Sigmoid colon (tissue), 6 donors: ENCODE measurements at regions not wholly inside any gene's neighbourhood (a gene's known extent, or its start where the extent isn't known, plus 50 kb on each side); places are given as distances from the start of the nearest gene placed in this dataset.

Source experiments
- DNase-seq: peaks from one replicate; pipeline ENCODE4 v3.0.0-alpha.2; 2019
- H3K27ac ChIP-seq, 4 donors: fragments of 200-600 bp; sonication (generic); one replicate each; pipeline ENCODE4 v1.5.1; 2016 to 2019; ENCODE audit warnings: mild to moderate bottlenecking in 1 of 4
- H3K27me3 ChIP-seq, 3 donors: fragments of 200-600 bp; sonication (generic); one replicate each; pipeline ENCODE4 v1.5.1; 2019; ENCODE audit warnings: mild to moderate bottlenecking in 1 of 3
- H3K36me3 ChIP-seq, 4 donors: fragments of 200-600 bp; sonication (generic); one replicate each; pipeline ENCODE4 v1.5.1; 2016 to 2019
- H3K4me1 ChIP-seq, 4 donors: fragments of 200-600 bp; sonication (generic); one replicate each; pipeline ENCODE4 v1.5.1; 2017 to 2019
- H3K4me3 ChIP-seq, 4 donors: fragments of 200-600 bp; sonication (generic); one replicate each; pipeline ENCODE4 v1.5.1; 2017 to 2019; ENCODE audit warnings: mild to moderate bottlenecking in 2 of 4, moderate library complexity in 1 of 4
- H3K9me3 ChIP-seq, 4 donors: fragments of 200-600 bp in 3 of 4; sonication (generic) in 3 of 4; one replicate each; pipeline versions ENCODE4 v1.5.1 to v1.6.1; 2013 to 2019
- CTCF ChIP-seq, 4 experiments: fragments of 450-650 bp in 3 of 4; fragments of 200-600 bp in 1 of 4; IDR thresholded peaks; one replicate each; pipeline ENCODE4 v1.5.1; 2016 to 2019; ENCODE audit warnings: antibody characterized with exemption in 4 of 4, mild to moderate bottlenecking in 3 of 4, moderate library complexity in 2 of 4
- EP300 ChIP-seq, 4 donors: sonication (generic); formaldehyde crosslinking; IDR thresholded peaks; one replicate each; pipeline ENCODE4 v1.6.1; 2017; ENCODE audit warnings: antibody characterized with exemption in 4 of 4
- POLR2A ChIP-seq, 2 donors: fragments of 450-650 bp; IDR thresholded peaks; one replicate each; pipeline ENCODE4 v1.6.1; 2016; ENCODE audit warnings: antibody characterized with exemption in 2 of 2, mild to moderate bottlenecking in 2 of 2, moderate library complexity in 2 of 2
- POLR2AphosphoS5 ChIP-seq, 4 donors: sonication (generic); formaldehyde crosslinking; IDR thresholded peaks; one replicate each; pipeline ENCODE4 v1.6.1; 2017; ENCODE audit warnings: antibody characterized with exemption in 4 of 4
- WGBS, 2 donors: extraction: QIAGEN DNeasy Blood & Tissue Kit; methylation state at CpG; one replicate each; pipeline ENCODE4 v1.1.7; 2013; 5-methylcytosine and 5-hydroxymethylcytosine counted together
- intact Hi-C: fragments of 100-400 bp; cut with DNase I; formaldehyde crosslinking; loops from one replicate; pipeline ENCODE4 v1.15.1; 2023
- donor health status: healthy with polysubstance abuse.
- donor health status: healthy.

- no peaks in the 10 kb centered on the region for H3K9me3 ChIP-seq
- intact Hi-C loops, result no loop called here
- 87 to 89% methylated on average over 4 of the region's 4 CpGs for WGBS, 2 donors
- H3K27ac ChIP-seq, result no peak overlapping the region
- DNase-seq, result no peak
- no peaks in the 10 kb centered on the region for H3K27me3 ChIP-seq
- no peak overlapping the region for H3K4me3 ChIP-seq
- peaks cover 0 to 25% (median 21%) of the 10 kb centered on the region in 4 donors for H3K4me1 ChIP-seq
- TF ChIP-seq POLR2A (IDR thresholded peaks at IDR 0.05), result no peak
- no peaks in the 10 kb centered on the region for H3K36me3 ChIP-seq
These were observed 545.3 kb downstream of the RFC3 start for GRCh38 chr13:34363266-34363665.

GRCh38 chr13:34364633-34365032 is 546.7 kb downstream of the RFC3 start:
- 48 to 74% methylated on average over 1 of the region's 1 CpG for WGBS, 2 donors
- TF ChIP-seq EP300 (IDR thresholded peaks at IDR 0.05), result no peak
- TF ChIP-seq CTCF (IDR thresholded peaks at IDR 0.05), result no peak
- TF ChIP-seq POLR2A (IDR thresholded peaks at IDR 0.05), result no peak
- no peak for TF ChIP-seq POLR2AphosphoS5 (IDR thresholded peaks at IDR 0.05)
- intact Hi-C loops, result no loop called here
- DNase-seq, result no peak
- H3K36me3 ChIP-seq, result no peaks in the 10 kb centered on the region
- H3K27ac ChIP-seq, result no peak overlapping the region
- H3K4me3 ChIP-seq, result no peak overlapping the region
- peaks cover 0 to 16% (median 10%) of the 10 kb centered on the region in 4 donors for H3K4me1 ChIP-seq
- no peaks in the 10 kb centered on the region for H3K27me3 ChIP-seq
- no peaks in the 10 kb centered on the region for H3K9me3 ChIP-seq

GRCh38 chr13:34369931-34370330 is 552.0 kb downstream of the RFC3 start:
- no peak for DNase-seq
- WGBS, 2 donors, result 0 to 53% methylated on average over 1 of the region's 1 CpG
- no peak overlapping the region for H3K4me3 ChIP-seq
- H3K27me3 ChIP-seq, result no peaks in the 10 kb centered on the region
- no peaks in the 10 kb centered on the region for H3K9me3 ChIP-seq
- intact Hi-C loops, result no loop called here
- H3K36me3 ChIP-seq, result no peaks in the 10 kb centered on the region
- H3K4me1 ChIP-seq, result peaks cover 0 to 6% (median 0%) of the 10 kb centered on the region in 4 donors
- TF ChIP-seq POLR2A (IDR thresholded peaks at IDR 0.05) (no peak), CTCF (IDR thresholded peaks at IDR 0.05) (no peak), POLR2AphosphoS5 (IDR thresholded peaks at IDR 0.05) (peak in 1 of 4 donors; percentile 19), EP300 (IDR thresholded peaks at IDR 0.05) (no peak)
- no peak overlapping the region for H3K27ac ChIP-seq

- no peak for DNase-seq
- Histone ChIP-seq H3K4me3 (no peak overlapping the region), H3K27me3 (no peaks in the 10 kb centered on the region), H3K27ac (no peak overlapping the region), H3K9me3 (no peaks in the 10 kb centered on the region), H3K4me1 (peaks cover 0 to 6% (median 0%) of the 10 kb centered on the region in 4 donors), H3K36me3 (no peaks in the 10 kb centered on the region)
- no peak for TF ChIP-seq EP300 (IDR thresholded peaks at IDR 0.05)
- no peak for TF ChIP-seq POLR2A (IDR thresholded peaks at IDR 0.05)
- no peak for TF ChIP-seq CTCF (IDR thresholded peaks at IDR 0.05)
- TF ChIP-seq POLR2AphosphoS5 (IDR thresholded peaks at IDR 0.05), result no peak
- WGBS, 2 donors, result 68 to 80% methylated on average over 2 of the region's 2 CpGs
- intact Hi-C loops, result no loop called here
These were observed 553.2 kb downstream of the RFC3 start for GRCh38 chr13:34371108-34371507.

GRCh38 chr13:34371645-34372395 is 553.9 kb downstream of the RFC3 start:
- TF ChIP-seq POLR2A (IDR thresholded peaks at IDR 0.05) (no peak), POLR2AphosphoS5 (IDR thresholded peaks at IDR 0.05) (no peak)
- no peaks in the 10 kb centered on the region for H3K27me3 ChIP-seq
- no peak overlapping the region for H3K27ac ChIP-seq
- 90 to 93% methylated on average over 3 of the region's 3 CpGs for WGBS, 2 donors
- no peaks in the 10 kb centered on the region for H3K9me3 ChIP-seq
- H3K4me1 ChIP-seq, result peaks cover 0 to 6% (median 0%) of the 10 kb centered on the region in 4 donors
- no peaks in the 10 kb centered on the region for H3K36me3 ChIP-seq
- H3K4me3 ChIP-seq, result no peak overlapping the region
- no peak for DNase-seq
- intact Hi-C loops, result no loop called here

GRCh38 chr13:34372581-34372980 is 554.6 kb downstream of the RFC3 start:
- H3K27me3 ChIP-seq, result no peaks in the 10 kb centered on the region
- no peaks in the 10 kb centered on the region for H3K9me3 ChIP-seq
- TF ChIP-seq POLR2AphosphoS5 (IDR thresholded peaks at IDR 0.05) (no peak), EP300 (IDR thresholded peaks at IDR 0.05) (no peak), CTCF (IDR thresholded peaks at IDR 0.05) (no peak), POLR2A (IDR thresholded peaks at IDR 0.05) (no peak)
- intact Hi-C loops, result no loop called here
- peaks cover 0 to 6% (median 0%) of the 10 kb centered on the region in 4 donors for H3K4me1 ChIP-seq
- H3K4me3 ChIP-seq, result no peak overlapping the region
- H3K27ac ChIP-seq, result no peak overlapping the region
- no peak for DNase-seq
- no peaks in the 10 kb centered on the region for H3K36me3 ChIP-seq
- 88 to 95% methylated on average over 4 of the region's 4 CpGs for WGBS, 2 donors
